ENCODE measurements at regions not wholly inside any gene's neighbourhood (a gene's known extent, or its start where the extent isn't known, plus 50 kb on each side); places are given as distances from the start of the nearest gene placed in this dataset.

- Histone ChIP-seq H3K9me3 (no peaks in the 10 kb centered on the region), H3K27ac (no peak overlapping the region), H3K4me1 (no peaks in the 10 kb centered on the region), H3K4me2 (no peak overlapping the region), H3K4me3 (no peak overlapping the region)
- WGBS (ENCODE audit: missing lambda C conversion rate), result 2% methylated on average over 2 of the region's 2 CpGs
- ATAC-seq, result no peak
- DNase-seq (ENCODE audit: low read depth in 1 of 2, low spot score in 1 of 2), result no peak
- CTCF ChIA-PET, result interaction anchor here (1.3 kb wide), 1 partner anchor 9 kb away, joined by 4 read pairs; no protein-coding TSS in a partner anchor
- POLR2A ChIA-PET, result no interaction called here
- no peak for TF ChIP-seq EP300 (IDR thresholded peaks at IDR 0.05)
- TF ChIP-seq NFE2L2 (conservative IDR thresholded peaks at IDR 0.05; ENCODE audit: low read length), result no peak
- TF ChIP-seq PBX3 (IDR thresholded peaks at IDR 0.05), result no peak
- no peak for TF ChIP-seq TFCP2L1 (CRISPR knock-in tag; IDR thresholded peaks at IDR 0.05)
- FAIRE-seq, result no peak
Observed at GRCh38 chr2:21396252-21396651, 272.5 kb downstream of the TDRD15 start.

- DNase-seq (ENCODE audit: low read depth in 1 of 2, low spot score in 1 of 2) (no peak), FAIRE-seq (no peak), ATAC-seq (no peak)
- CTCF ChIA-PET, result no interaction called here
- Histone ChIP-seq H3K4me2 (no peak overlapping the region), H3K4me1 (no peaks in the 10 kb centered on the region), H3K4me3 (no peak overlapping the region), H3K9me3 (no peaks in the 10 kb centered on the region), H3K27ac (no peak overlapping the region)
- TF ChIP-seq RARB (CRISPR knock-in tag; IDR thresholded peaks at IDR 0.05) (no peak), HDAC2 (IDR thresholded peaks at IDR 0.05) (no peak), JUNB (IDR thresholded peaks at IDR 0.05) (no peak), CEBPB (IDR thresholded peaks at IDR 0.05) (no peak), NPAS2 (CRISPR knock-in tag; IDR thresholded peaks at IDR 0.05; ENCODE audit: borderline replicate concordance) (no peak), ZSCAN20 (CRISPR knock-in tag; IDR thresholded peaks at IDR 0.05) (no peak), EP300 (IDR thresholded peaks at IDR 0.05) (no peak), CBX8 (IDR thresholded peaks at IDR 0.05) (no peak), JUN (IDR thresholded peaks at IDR 0.05) (no peak), E2F6 (IDR thresholded peaks at IDR 0.05; ENCODE audit: borderline replicate concordance, low read depth) (no peak), BHLHE40 (IDR thresholded peaks at IDR 0.05; ENCODE audit: low read depth, low read length) (no peak), FOSL2 (IDR thresholded peaks at IDR 0.05) (no peak), FOSL2 (CRISPR knock-in tag; IDR thresholded peaks at IDR 0.05) (no peak), ZC3H11A (IDR thresholded peaks at IDR 0.05) (no peak), TFCP2L1 (CRISPR knock-in tag; IDR thresholded peaks at IDR 0.05) (no peak)
- WGBS (ENCODE audit: missing lambda C conversion rate), result 24% methylated on average over 4 of the region's 4 CpGs
- POLR2A ChIA-PET, result no interaction called here
Observed at GRCh38 chr2:21401022-21401698, 277.4 kb downstream of the TDRD15 start.

- no peak for DNase-seq (ENCODE audit: low read depth in 1 of 2, low spot score in 1 of 2)
- no peak for TF ChIP-seq MAFK (IDR thresholded peaks at IDR 0.05; ENCODE audit: partially characterized antibody)
- no peak for TF ChIP-seq HEYL (CRISPR knock-in tag; IDR thresholded peaks at IDR 0.05)
- Histone ChIP-seq H3K4me2 (no peak overlapping the region), H3K4me1 (no peaks in the 10 kb centered on the region), H3K4me3 (no peak overlapping the region), H3K27ac (no peak overlapping the region), H3K9me3 (no peaks in the 10 kb centered on the region)
- ATAC-seq, result no peak
- POLR2A ChIA-PET, result no interaction called here
- 0% methylated on average over 4 of the region's 4 CpGs for WGBS (ENCODE audit: missing lambda C conversion rate)
- no peak for FAIRE-seq
- CTCF ChIA-PET, result no interaction called here
Observed at GRCh38 chr2:21404137-21404536, 280.4 kb downstream of the TDRD15 start.

GRCh38 chr2:21404827-21405625 lies 281.3 kb downstream of the TDRD15 start:
- FAIRE-seq, result no peak
- WGBS (ENCODE audit: missing lambda C conversion rate), result under 1% methylated on average over 7 of the region's 7 CpGs
- H3K4me1 ChIP-seq, result no peaks in the 10 kb centered on the region
- ATAC-seq, result no peak
- H3K27ac ChIP-seq, result no peak overlapping the region
- H3K4me3 ChIP-seq, result no peak overlapping the region
- H3K9me3 ChIP-seq, result no peaks in the 10 kb centered on the region
- DNase-seq (ENCODE audit: low read depth in 1 of 2, low spot score in 1 of 2), result no peak
- POLR2A ChIA-PET, result no interaction called here
- H3K4me2 ChIP-seq, result no peak overlapping the region
- CTCF ChIA-PET, result interaction anchor here (1.1 kb wide), 1 partner anchor 9 kb away, joined by 4 read pairs; no protein-coding TSS in a partner anchor
- TF ChIP-seq HDAC2 (IDR thresholded peaks at IDR 0.05), result no peak
- TF ChIP-seq KDM1A (IDR thresholded peaks at IDR 0.05; ENCODE audit: low read depth), result no peak
- TF ChIP-seq HOXB13 (CRISPR knock-in tag; IDR thresholded peaks at IDR 0.05; ENCODE audit: low read depth), result no peak
- TF ChIP-seq FOSL2 (IDR thresholded peaks at IDR 0.05), result no peak
- TF ChIP-seq FOSL2 (CRISPR knock-in tag; IDR thresholded peaks at IDR 0.05), result no peak
- no peak for TF ChIP-seq KDM5A (IDR thresholded peaks at IDR 0.05)
- no peak for TF ChIP-seq ELK1 (IDR thresholded peaks at IDR 0.05; ENCODE audit: low read depth, low read length)
- TF ChIP-seq CHD2 (IDR thresholded peaks at IDR 0.05; ENCODE audit: low read length, partially characterized antibody), result no peak
- no peak for TF ChIP-seq NFE2L2 (conservative IDR thresholded peaks at IDR 0.05; ENCODE audit: low read length)
- TF ChIP-seq CTCF (IDR thresholded peaks at IDR 0.05), result no peak
